ENCODE measurements at regions not wholly inside any gene's neighbourhood (a gene's known extent, or its start where the extent isn't known, plus 50 kb on each side); places are given as distances from the start of the nearest gene placed in this dataset.
"Not testable (repeated sequence)": the region's sequence is repeated elsewhere in the genome, so short reads cannot be mapped to it uniquely, and the experiment has no call there.

GRCh38 chr5:166880456-166880855 lies 1411.0 kb upstream of the WWC1 start:
- DNase-seq: no peak

- DNase-seq: no peak
These were observed 1409.6 kb upstream of the WWC1 start for GRCh38 chr5:166881802-166882201.

- DNase-seq: no peak
These were observed 1408.4 kb upstream of the WWC1 start for GRCh38 chr5:166883016-166883415.

GRCh38 chr5:166898166-166898565 lies 1393.3 kb upstream of the WWC1 start:
- DNase-seq: no peak

- no peak for DNase-seq
These were observed 1392.1 kb upstream of the WWC1 start for GRCh38 chr5:166899343-166899742.

GRCh38 chr5:166904571-166904970 lies 1386.9 kb upstream of the WWC1 start:
- no peak for DNase-seq

GRCh38 chr5:166906991-166907713 lies 1384.3 kb upstream of the WWC1 start:
- no peak for DNase-seq

- DNase-seq: no peak
These were observed 1382.4 kb upstream of the WWC1 start for GRCh38 chr5:166909040-166909439.

GRCh38 chr5:166909926-166910325 lies 1381.5 kb upstream of the WWC1 start:
- no peak for DNase-seq

GRCh38 chr5:166910995-166911394 lies 1380.5 kb upstream of the WWC1 start:
- no peak for DNase-seq

GRCh38 chr5:166916021-166916420 lies 1375.4 kb upstream of the WWC1 start:
- no peak for DNase-seq

GRCh38 chr5:166926138-166926537 lies 1365.3 kb upstream of the WWC1 start:
- DNase-seq: no peak

GRCh38 chr5:166926806-166927475 lies 1364.5 kb upstream of the WWC1 start:
- not testable (repeated sequence) for DNase-seq

GRCh38 chr5:166936351-166936750 lies 1355.1 kb upstream of the WWC1 start:
- DNase-seq: no peak

GRCh38 chr5:166938071-166938470 lies 1353.4 kb upstream of the WWC1 start:
- DNase-seq: no peak

GRCh38 chr5:166942948-166943347 lies 1348.5 kb upstream of the WWC1 start:
- DNase-seq: no peak

- no peak for DNase-seq
These were observed 1344.4 kb upstream of the WWC1 start for GRCh38 chr5:166947045-166947444.

- no peak for DNase-seq
These were observed 1342.8 kb upstream of the WWC1 start for GRCh38 chr5:166948679-166949078.

GRCh38 chr5:166952048-166952447 lies 1339.4 kb upstream of the WWC1 start:
- no peak for DNase-seq

- DNase-seq: no peak
These were observed 1333.7 kb upstream of the WWC1 start for GRCh38 chr5:166957782-166958181.

- no peak for DNase-seq
These were observed 1331.7 kb upstream of the WWC1 start for GRCh38 chr5:166959766-166960165.

- no peak for DNase-seq
These were observed 1330.4 kb upstream of the WWC1 start for GRCh38 chr5:166961028-166961427.

GRCh38 chr5:166961913-166962312 lies 1329.5 kb upstream of the WWC1 start:
- DNase-seq: no peak

GRCh38 chr5:166962461-166962860 lies 1329.0 kb upstream of the WWC1 start:
- DNase-seq: no peak

- no peak for DNase-seq
These were observed 1327.8 kb upstream of the WWC1 start for GRCh38 chr5:166963596-166963995.

Measured in activated CD4-positive, alpha-beta T cell treated with anti-CD3 and anti-CD28 coated beads for 48 hours (primary cell).